ENCODE measurements at regions not wholly inside any gene's neighbourhood (a gene's known extent, or its start where the extent isn't known, plus 50 kb on each side); places are given as distances from the start of the nearest gene placed in this dataset.
"Not testable (repeated sequence)": the region's sequence is repeated elsewhere in the genome, so short reads cannot be mapped to it uniquely, and the experiment has no call there.

DNA sequence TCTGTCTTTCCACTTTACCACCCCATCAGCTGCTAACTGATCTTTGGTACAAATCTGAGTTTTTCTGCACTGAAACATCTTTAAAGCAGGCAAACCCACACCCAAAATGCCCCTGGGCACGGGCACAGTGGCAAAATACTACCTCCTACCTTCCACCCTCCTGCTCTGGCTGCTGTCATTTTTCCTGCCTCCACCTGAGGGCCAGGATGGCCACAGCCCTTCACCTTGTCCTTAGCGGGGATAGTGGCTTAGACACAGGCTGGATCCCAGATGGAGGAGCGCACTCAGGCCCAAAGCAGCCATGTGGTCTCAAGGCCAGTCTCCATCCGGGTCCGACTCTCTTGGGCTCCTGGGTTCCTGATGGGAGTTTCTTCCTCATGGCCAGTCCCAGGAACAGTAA lies 98.3 kb downstream of the HIF1AN start:
- H3K27me3 ChIP-seq (ENCODE audit: control insufficient read depth in 3 of 3, insufficient read depth in 3 of 3, low read length in 2 of 3) = peaks cover 7 to 34% (median 8%) of the 10 kb centered on the region in 3 donors
- TF ChIP-seq, protein P1, sequence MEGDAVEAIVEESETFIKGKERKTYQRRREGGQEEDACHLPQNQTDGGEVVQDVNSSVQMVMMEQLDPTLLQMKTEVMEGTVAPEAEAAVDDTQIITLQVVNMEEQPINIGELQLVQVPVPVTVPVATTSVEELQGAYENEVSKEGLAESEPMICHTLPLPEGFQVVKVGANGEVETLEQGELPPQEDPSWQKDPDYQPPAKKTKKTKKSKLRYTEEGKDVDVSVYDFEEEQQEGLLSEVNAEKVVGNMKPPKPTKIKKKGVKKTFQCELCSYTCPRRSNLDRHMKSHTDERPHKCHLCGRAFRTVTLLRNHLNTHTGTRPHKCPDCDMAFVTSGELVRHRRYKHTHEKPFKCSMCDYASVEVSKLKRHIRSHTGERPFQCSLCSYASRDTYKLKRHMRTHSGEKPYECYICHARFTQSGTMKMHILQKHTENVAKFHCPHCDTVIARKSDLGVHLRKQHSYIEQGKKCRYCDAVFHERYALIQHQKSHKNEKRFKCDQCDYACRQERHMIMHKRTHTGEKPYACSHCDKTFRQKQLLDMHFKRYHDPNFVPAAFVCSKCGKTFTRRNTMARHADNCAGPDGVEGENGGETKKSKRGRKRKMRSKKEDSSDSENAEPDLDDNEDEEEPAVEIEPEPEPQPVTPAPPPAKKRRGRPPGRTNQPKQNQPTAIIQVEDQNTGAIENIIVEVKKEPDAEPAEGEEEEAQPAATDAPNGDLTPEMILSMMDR (IDR thresholded peaks at IDR 0.05; ENCODE audit: control extremely low read depth, extremely low read depth) = no peak
- no peak overlapping the region for H3K9ac ChIP-seq (ENCODE audit: insufficient read depth in 1 of 2, low read length in 2 of 2)
- H3K36me3 ChIP-seq (ENCODE audit: control insufficient read depth in 4 of 4, insufficient read depth in 4 of 4, low read length in 4 of 4) = no peaks in the 10 kb centered on the region
- H3K27ac ChIP-seq (ENCODE audit: low read depth in 1 of 2, low read length in 1 of 2) = no peak overlapping the region
- no peak overlapping the region for H3K4me3 ChIP-seq
- no peak for DNase-seq
- H3K9me3 ChIP-seq (ENCODE audit: control insufficient read depth in 4 of 4, insufficient read depth in 3 of 4, low read length in 3 of 4) = peaks cover 0 to under 1% (median 0%) of the 10 kb centered on the region in 4 donors
- no peaks in the 10 kb centered on the region for H3K4me1 ChIP-seq (ENCODE audit: control insufficient read depth in 5 of 5, insufficient read depth in 5 of 5, low read length in 5 of 5)
- no peak for ATAC-seq (ENCODE audit: insufficient read depth, low FRiP score)
- 69 to 77% methylated on average over 5 of the region's 5 CpGs for WGBS, 2 donors

DNA sequence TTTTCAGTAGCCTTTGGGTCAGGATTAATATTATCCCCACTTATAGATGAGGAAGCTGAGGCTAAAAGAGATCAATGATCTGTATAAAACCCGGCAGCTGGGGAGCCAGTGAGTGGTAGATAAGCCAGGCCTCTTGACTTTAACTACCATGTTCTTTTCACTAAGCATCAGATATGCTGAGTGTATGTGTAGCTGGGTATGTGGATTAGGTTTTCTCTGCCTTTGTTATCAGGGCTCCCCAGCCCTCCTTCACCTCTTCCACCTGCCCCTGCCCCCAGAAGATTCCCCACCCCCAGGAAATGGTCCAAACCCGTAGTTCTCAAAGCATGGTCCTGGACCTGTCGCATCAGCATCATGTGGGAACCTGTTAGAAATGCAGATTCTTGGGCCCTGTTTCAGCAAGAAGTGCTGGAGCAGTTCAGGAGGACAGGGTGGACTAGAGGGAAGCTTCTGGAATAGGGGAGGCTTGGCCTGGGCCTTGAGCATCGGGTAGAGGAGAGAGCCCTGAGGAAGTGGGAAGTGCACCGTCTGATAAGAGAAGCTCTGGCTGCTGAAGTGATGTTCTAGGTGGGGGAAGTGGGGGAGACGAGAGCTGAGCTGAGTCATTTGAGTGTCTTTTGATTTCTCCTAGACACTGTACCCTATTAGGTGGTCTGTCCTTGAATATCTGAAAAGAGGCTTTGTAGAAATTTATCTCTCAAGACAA lies 101.3 kb downstream of the HIF1AN start:
- TF ChIP-seq, protein P1 (IDR thresholded peaks at IDR 0.05; ENCODE audit: control extremely low read depth, extremely low read depth) = no peak
- H3K9ac ChIP-seq (ENCODE audit: insufficient read depth in 1 of 2, low read length in 2 of 2) = no peak overlapping the region
- ATAC-seq (ENCODE audit: insufficient read depth, low FRiP score) (no peak), DNase-seq (no peak)
- H3K36me3 ChIP-seq (ENCODE audit: control insufficient read depth in 4 of 4, insufficient read depth in 4 of 4, low read length in 4 of 4) = no peaks in the 10 kb centered on the region
- peaks cover 0 to 47% (median 5%) of the 10 kb centered on the region in 3 donors for H3K27me3 ChIP-seq (ENCODE audit: control insufficient read depth in 3 of 3, insufficient read depth in 3 of 3, low read length in 2 of 3)
- H3K4me1 ChIP-seq (ENCODE audit: control insufficient read depth in 5 of 5, insufficient read depth in 5 of 5, low read length in 5 of 5) = no peaks in the 10 kb centered on the region
- H3K4me3 ChIP-seq = no peak overlapping the region
- H3K27ac ChIP-seq (ENCODE audit: low read depth in 1 of 2, low read length in 1 of 2) = no peak overlapping the region
- 33 to 42% methylated on average over 6 of the region's 6 CpGs for WGBS, 2 donors
- H3K9me3 ChIP-seq (ENCODE audit: control insufficient read depth in 4 of 4, insufficient read depth in 3 of 4, low read length in 3 of 4) = no peaks in the 10 kb centered on the region

DNA sequence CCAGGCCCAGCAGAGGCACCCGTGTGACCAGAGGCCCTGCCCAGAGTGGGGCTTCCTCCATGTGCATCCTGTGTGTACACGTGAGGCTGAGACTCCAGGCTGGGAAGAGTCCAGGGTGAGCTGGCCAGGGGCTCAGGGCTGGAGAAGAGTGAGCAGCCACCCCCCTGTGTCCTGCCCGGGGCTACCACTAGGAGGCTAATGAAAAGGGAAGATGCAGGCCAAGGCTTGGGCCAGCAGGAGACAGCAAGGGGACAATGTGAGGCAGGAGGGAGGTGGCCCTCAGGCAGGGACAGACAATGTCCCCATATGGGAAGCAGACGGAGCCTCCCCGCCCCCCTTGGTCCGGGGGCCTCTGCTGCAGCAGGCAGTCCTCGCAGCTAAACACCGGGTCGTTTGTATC lies 102.0 kb downstream of the HIF1AN start:
- DNase-seq (peak; percentile 26 to 35 (median 27)), ATAC-seq (ENCODE audit: insufficient read depth, low FRiP score) (no peak)
- Histone ChIP-seq H3K9ac (ENCODE audit: insufficient read depth in 1 of 2, low read length in 2 of 2) (no peak overlapping the region), H3K4me1 (ENCODE audit: control insufficient read depth in 5 of 5, insufficient read depth in 5 of 5, low read length in 5 of 5) (no peaks in the 10 kb centered on the region), H3K4me3 (no peak overlapping the region), H3K9me3 (ENCODE audit: control insufficient read depth in 4 of 4, insufficient read depth in 3 of 4, low read length in 3 of 4) (no peaks in the 10 kb centered on the region), H3K27me3 (ENCODE audit: control insufficient read depth in 3 of 3, insufficient read depth in 3 of 3, low read length in 2 of 3) (peaks cover 0 to 47% (median 9%) of the 10 kb centered on the region in 3 donors), H3K27ac (ENCODE audit: low read depth in 1 of 2, low read length in 1 of 2) (no peak overlapping the region), H3K36me3 (ENCODE audit: control insufficient read depth in 4 of 4, insufficient read depth in 4 of 4, low read length in 4 of 4) (no peaks in the 10 kb centered on the region)
- 13 to 14% methylated on average over 9 of the region's 9 CpGs for WGBS, 2 donors
- TF ChIP-seq, protein P1 (IDR thresholded peaks at IDR 0.05; ENCODE audit: control extremely low read depth, extremely low read depth) = no peak

DNA sequence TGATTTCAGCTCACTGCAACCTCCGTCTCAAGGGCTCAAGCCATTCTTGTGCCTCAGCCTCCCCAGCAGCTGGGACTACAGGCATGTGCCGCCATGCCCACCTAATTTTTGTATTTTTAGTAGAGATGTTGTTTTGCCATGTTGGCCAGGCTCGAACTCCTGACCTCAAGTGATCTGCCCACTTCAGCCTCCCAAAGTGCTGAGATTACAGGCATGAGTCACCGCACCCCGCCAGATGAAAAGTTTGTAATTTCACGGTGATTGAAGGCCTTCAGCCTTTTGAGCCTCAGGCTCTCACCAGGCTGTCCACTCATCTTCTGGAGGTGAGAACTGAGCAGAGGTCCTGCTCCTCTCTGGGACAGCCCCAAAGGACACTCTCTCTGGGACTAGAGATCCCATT lies 103.2 kb downstream of the HIF1AN start:
- WGBS, 2 donors = 88 to 89% methylated on average over 6 of the region's 6 CpGs
- H3K27ac ChIP-seq (ENCODE audit: low read depth in 1 of 2, low read length in 1 of 2); H3K36me3 ChIP-seq (ENCODE audit: control insufficient read depth in 4 of 4, insufficient read depth in 4 of 4, low read length in 4 of 4): not testable (repeated sequence)

More for the DNA sequence above, 103.2 kb downstream of the HIF1AN start:
- H3K4me3 ChIP-seq; H3K9me3 ChIP-seq (ENCODE audit: control insufficient read depth in 4 of 4, insufficient read depth in 3 of 4, low read length in 3 of 4); H3K9ac ChIP-seq (ENCODE audit: insufficient read depth in 1 of 2, low read length in 2 of 2); DNase-seq; ATAC-seq (ENCODE audit: insufficient read depth, low FRiP score); H3K4me1 ChIP-seq (ENCODE audit: control insufficient read depth in 5 of 5, insufficient read depth in 5 of 5, low read length in 5 of 5): not testable (repeated sequence)
- H3K27me3 ChIP-seq (ENCODE audit: control insufficient read depth in 3 of 3, insufficient read depth in 3 of 3, low read length in 2 of 3) = peaks cover 0 to 46% (median 9%) of the 10 kb centered on the region in 3 donors
